T-helper 2 cell treated with Interferon-gamma antibody and Interleukin-4, amounts not matched to agents 100 ng/mL and 5 ng/mL, for 36 hours (primary cell): ENCODE measurements at regions not wholly inside any gene's neighbourhood (a gene's known extent, or its start where the extent isn't known, plus 50 kb on each side); places are given as distances from the start of the nearest gene placed in this dataset.
"Not testable (repeated sequence)": the region's sequence is repeated elsewhere in the genome, so short reads cannot be mapped to it uniquely, and the experiment has no call there.

Experiments used
- intact Hi-C: fragments of 100-400 bp; cut with micrococcal nuclease; formaldehyde crosslinking; loops from one replicate; pipeline ENCODE4 v1.15.1; 2023

GRCh38 chr6:66198062-66198624 is 491.1 kb upstream of the EYS start:
- intact Hi-C loops: no loop called here

GRCh38 chr6:66190858-66191257 is 483.8 kb upstream of the EYS start:
- intact Hi-C loops: no loop called here

- intact Hi-C loops: no loop called here
These were observed 482.9 kb upstream of the EYS start for GRCh38 chr6:66189915-66190314.

- intact Hi-C loops: no loop called here
These were observed 479.7 kb upstream of the EYS start for GRCh38 chr6:66186756-66187155.

GRCh38 chr6:66184091-66184490 is 477.1 kb upstream of the EYS start:
- intact Hi-C loops: no loop called here

- intact Hi-C loops: no loop called here
These were observed 472.3 kb upstream of the EYS start for GRCh38 chr6:66179361-66179760.

- intact Hi-C loops: no loop called here
These were observed 466.6 kb upstream of the EYS start for GRCh38 chr6:66173587-66173986.

GRCh38 chr6:66166713-66167112 is 459.7 kb upstream of the EYS start:
- intact Hi-C loops: not testable (repeated sequence)

GRCh38 chr6:66161546-66162108 is 454.6 kb upstream of the EYS start:
- intact Hi-C loops: no loop called here

GRCh38 chr6:66159937-66160336 is 452.9 kb upstream of the EYS start:
- intact Hi-C loops: no loop called here

- intact Hi-C loops: no loop called here
These were observed 446.2 kb upstream of the EYS start for GRCh38 chr6:66153247-66153646.

GRCh38 chr6:66149132-66149531 is 442.1 kb upstream of the EYS start:
- intact Hi-C loops: no loop called here

- intact Hi-C loops: no loop called here
These were observed 438.8 kb upstream of the EYS start for GRCh38 chr6:66145867-66146266.

- intact Hi-C loops: no loop called here
These were observed 427.0 kb upstream of the EYS start for GRCh38 chr6:66134021-66134420.

GRCh38 chr6:66128656-66129055 is 421.6 kb upstream of the EYS start:
- intact Hi-C loops: no loop called here

GRCh38 chr6:66128243-66128642 is 421.2 kb upstream of the EYS start:
- intact Hi-C loops: no loop called here

- intact Hi-C loops: no loop called here
These were observed 420.0 kb upstream of the EYS start for GRCh38 chr6:66127061-66127460.

GRCh38 chr6:66126358-66126757 is 419.3 kb upstream of the EYS start:
- intact Hi-C loops: no loop called here

- intact Hi-C loops: no loop called here
These were observed 396.9 kb upstream of the EYS start for GRCh38 chr6:66103954-66104353.

GRCh38 chr6:66103354-66103753 is 396.3 kb upstream of the EYS start:
- intact Hi-C loops: no loop called here

- intact Hi-C loops: no loop called here
These were observed 389.7 kb upstream of the EYS start for GRCh38 chr6:66096679-66097078.

- intact Hi-C loops: no loop called here
These were observed 387.6 kb upstream of the EYS start for GRCh38 chr6:66094615-66095014.

GRCh38 chr6:66092306-66092705 is 385.3 kb upstream of the EYS start:
- intact Hi-C loops: not testable (repeated sequence)

GRCh38 chr6:66086532-66086931 is 379.5 kb upstream of the EYS start:
- intact Hi-C loops: no loop called here
